RPMI8226 (cell line): ENCODE measurements at regions not wholly inside any gene's neighbourhood (a gene's known extent, or its start where the extent isn't known, plus 50 kb on each side); places are given as distances from the start of the nearest gene placed in this dataset.

Experiments used
- DNase-seq: peaks from one replicate; pipeline ENCODE4 v3.0.0-alpha.2; 2015

- DNase-seq = no peak
Measured at GRCh38 chr5:120738568-120738967, 274.5 kb downstream of the PRR16 start.

DNA sequence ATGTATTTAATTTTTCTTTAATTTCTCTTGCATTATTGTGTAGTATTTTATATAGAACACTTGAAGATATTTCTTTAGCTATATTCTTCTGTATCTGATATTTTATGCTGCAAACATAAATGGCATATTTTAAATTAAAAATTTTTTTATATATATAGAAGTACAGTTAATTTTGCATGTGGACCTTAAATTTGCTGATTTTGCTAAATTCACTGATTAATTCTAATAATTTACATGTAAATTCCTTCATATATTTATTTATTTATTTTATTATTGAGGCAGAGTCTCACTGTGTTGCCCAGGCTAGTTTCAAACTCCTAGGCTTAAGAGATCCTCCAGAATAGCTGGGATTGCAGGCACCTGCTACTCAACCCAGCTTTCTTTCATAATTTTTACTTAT is 276.9 kb downstream of the PRR16 start:
- no peak for DNase-seq

GRCh38 chr5:120748474-120748873 is 284.4 kb downstream of the PRR16 start:
- DNase-seq = no peak

DNA sequence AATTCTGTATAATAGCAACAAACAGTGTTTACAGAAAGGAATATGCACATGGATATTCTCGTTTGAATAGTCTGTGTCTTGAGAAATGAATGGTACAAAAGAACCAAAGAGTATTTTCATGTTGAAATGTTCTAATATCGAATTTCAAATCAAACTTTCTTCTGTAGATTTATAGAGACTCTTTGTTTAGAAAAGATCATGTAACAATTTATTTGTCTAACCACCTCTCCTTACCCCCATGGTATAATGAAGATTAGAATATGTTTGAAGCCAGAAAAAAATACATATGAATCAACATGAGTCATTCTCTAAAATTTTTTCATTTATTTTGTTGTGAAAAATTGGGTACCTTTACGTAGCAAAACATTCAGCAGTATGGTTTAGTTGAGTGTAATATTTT is 285.6 kb downstream of the PRR16 start:
- DNase-seq = no peak

GRCh38 chr5:120759587-120759986 is 295.5 kb downstream of the PRR16 start:
- no peak for DNase-seq

DNA sequence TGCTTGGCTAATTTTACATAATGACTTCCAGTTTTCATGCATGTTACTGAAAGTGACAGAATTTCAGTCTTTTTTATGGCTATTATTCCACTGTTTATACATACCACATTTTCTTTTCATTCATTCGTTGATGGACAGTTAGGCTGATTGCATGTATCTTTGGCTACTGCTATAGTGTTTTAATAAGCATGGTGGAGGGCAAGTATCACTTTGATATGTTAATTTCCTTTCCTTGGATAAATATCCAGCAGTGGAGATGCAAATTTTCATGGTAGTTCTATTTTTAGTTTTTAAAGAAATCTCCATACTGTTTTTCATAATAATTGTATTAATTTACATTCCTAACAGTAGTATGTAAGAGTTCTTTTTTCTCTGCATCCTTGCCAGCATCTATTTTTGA is 297.9 kb downstream of the PRR16 start:
- DNase-seq = no peak

DNA sequence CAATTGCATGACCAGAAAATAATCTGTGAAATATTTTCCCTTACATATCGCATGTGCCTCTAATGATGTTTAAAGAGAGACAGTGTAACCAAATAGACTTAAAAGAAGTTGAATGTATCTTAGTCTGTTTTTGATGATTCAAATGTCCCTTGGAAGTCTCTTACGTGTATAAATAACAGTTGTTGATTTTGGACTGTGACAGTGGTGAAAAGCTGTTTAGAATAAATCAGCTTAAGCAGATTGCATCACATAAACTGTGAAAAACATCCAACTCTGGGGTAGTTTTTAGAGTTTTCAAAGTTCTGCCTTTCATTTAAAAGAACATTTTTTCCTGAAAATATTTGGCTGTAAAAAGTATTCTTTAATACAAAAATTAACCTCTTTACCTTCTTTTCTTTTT is 301.1 kb downstream of the PRR16 start:
- DNase-seq = no peak

DNA sequence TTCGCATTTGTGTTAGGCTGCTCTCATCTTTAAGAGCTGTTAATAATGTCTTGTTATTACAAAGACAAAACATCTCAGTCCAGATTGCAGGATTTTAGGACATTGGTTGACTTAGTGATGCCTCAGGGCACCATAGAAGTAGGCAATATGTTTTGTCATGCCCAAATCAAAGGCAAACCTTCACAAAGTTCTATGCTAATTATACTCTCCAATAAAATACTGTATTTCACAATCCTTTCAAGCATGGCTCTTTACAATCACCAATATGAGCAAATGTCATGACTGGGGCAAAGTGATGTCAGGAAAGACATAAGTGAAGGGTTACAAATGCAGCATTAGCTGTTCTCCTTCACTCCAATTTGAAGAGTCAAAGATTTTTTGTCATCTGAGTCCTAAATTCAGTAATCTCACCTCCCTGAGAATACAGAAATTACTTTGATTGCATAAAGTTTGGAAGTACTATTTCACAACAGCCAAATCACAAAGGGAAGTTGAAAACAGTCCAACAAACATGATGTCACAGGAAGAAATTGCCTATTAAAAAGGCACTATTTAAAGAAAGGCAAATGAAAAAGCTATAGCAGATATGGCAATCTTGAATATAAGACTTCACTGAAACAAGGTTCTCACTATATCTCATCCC is 303.2 kb downstream of the PRR16 start:
- DNase-seq = no peak

- no peak for DNase-seq
Measured at GRCh38 chr5:120769312-120769872, 305.3 kb downstream of the PRR16 start.

DNA sequence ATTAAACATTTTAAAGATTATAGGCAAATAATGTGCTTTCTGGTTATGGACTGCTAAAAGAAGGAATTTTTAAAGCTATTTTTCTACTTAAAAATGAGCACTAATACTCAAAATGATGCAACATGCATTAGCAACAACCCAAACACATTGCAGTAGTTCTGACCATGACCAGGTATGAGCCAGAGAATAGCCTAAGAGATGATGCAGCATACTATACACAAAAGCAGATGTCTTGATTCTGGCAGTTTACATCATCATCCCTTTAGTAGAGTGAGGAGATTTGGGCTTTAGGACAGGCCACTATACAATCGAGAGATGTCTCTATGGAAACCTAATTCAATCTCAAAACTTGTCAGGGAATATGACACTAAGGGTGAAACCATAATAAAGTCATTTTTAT is 307.1 kb downstream of the PRR16 start:
- DNase-seq = no peak

DNA sequence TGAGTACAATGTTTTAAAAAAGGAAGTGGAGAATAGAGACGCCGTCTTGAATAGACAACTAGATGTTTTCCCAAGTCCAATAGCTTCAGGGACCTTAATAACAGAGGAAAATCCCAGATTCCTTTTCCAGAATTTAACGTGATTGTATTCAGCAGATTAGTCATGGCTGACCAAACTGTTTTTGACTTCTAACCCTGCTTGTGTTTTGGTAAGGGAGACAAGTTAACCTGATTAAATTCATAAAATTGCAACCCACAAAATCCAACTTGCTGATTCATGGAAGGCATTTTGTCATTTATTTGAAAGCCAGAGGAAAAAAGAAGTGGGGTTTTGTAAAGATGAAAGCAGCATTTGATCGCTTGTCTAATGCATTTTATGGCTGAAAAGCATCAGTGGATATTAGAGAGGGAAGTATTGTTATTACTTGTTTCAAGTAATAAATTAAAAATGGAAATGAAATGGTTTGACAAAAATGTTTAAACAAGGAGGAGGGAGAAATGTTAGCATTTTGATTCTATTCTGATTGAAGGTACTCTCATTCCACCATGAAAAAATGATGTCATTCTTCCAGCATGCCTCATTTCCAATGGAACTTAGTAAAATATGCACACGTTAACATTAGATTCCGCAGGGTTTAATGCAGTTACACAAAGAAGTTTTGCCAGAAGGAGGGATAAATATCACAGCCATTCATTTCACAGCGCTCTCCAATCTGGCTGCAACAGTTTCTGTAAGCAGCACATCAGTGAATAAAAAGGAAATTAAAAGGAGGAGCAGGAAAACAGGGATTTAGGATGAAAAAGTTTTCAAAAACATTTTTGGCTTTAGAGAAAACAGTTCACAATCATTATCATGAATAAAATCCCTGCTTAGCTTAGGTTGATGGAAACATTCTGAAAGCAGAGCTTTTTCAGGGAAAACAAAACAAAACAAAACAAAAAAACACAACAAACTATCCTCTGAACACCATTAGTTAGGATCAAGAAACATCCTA is 314.7 kb downstream of the PRR16 start:
- no peak for DNase-seq

DNA sequence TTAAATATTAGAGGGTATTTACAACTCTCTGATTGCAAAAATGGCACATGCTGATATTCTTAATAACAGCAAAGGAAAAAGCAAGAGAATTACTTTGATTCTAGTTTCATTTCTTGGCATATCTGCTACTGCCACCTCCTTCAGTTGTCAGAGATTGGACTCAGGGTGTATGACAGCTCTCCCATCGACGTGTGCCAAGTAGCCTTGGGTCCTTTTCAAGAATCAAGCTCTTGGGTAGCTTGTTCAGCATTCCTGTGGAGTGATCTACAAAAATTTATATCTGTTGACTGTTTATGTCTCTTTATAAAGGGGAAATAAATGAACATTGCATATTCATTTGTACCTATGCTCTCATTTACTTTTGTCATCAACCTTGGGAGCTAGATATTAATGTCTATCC is 315.6 kb downstream of the PRR16 start:
- no peak for DNase-seq

DNA sequence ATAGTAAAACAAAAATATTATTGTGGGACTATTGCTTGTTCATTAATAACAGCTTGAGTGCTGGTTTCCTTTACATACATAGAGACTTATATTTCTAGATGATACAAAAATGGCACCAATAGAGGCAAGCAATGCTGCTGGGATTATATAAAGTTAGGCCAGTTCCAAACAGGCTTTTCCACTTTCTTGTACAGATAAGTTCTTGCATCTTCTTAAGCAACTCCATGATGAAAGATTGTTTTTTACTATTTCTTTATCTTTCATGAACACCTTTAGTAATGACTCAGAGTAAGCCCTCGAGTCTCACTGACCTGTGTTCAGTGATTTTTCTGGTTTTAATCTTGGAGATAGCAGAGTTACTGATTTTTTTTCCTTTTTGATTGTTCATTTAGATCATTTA is 324.4 kb downstream of the PRR16 start:
- no peak for DNase-seq

DNA sequence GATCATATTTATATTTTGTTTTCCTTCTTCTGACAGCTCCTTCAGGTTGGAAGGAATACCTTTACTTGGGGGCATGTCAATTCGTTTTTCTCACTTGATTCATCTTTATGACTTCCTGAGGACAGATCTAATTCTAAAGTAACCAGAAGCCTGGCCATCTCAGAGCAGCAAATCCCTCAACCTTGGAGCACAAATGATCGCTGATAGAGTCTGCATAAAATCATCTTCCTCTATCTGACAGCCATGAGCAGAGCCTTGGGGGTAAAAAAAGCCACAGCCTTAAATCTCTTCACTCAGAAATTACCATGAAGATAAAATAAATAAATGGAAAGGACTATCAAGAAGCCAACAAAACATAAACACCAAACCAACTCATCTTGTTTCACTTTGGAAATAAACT is 325.8 kb downstream of the PRR16 start:
- DNase-seq = no peak

GRCh38 chr5:120790339-120790738 is 326.2 kb downstream of the PRR16 start:
- DNase-seq = no peak

GRCh38 chr5:120792477-120792876 is 328.4 kb downstream of the PRR16 start:
- DNase-seq = no peak

GRCh38 chr5:120794121-120794520 is 330.0 kb downstream of the PRR16 start:
- no peak for DNase-seq

DNA sequence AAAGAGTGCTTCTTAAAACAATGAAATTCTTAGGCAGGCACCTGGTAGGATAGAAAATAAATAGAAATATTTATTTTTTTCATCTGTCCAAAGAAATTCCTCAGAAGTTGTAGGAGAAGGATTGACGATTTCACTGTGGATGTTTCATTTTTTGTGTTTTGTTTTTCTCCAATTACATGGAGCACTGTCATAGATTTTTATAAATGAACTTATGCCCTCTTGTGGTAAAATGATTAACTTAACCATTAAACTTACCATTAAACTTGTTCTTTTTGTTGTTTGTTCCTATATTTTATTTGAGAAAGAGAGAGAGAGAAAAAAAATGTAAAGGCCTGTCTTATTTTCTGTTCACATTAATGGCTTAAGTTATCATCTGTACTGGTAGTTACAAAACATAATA is 339.2 kb downstream of the PRR16 start:
- no peak for DNase-seq

GRCh38 chr5:120805131-120805530 is 341.0 kb downstream of the PRR16 start:
- no peak for DNase-seq

- DNase-seq = no peak
Measured at GRCh38 chr5:120806202-120806601, 342.1 kb downstream of the PRR16 start.

DNA sequence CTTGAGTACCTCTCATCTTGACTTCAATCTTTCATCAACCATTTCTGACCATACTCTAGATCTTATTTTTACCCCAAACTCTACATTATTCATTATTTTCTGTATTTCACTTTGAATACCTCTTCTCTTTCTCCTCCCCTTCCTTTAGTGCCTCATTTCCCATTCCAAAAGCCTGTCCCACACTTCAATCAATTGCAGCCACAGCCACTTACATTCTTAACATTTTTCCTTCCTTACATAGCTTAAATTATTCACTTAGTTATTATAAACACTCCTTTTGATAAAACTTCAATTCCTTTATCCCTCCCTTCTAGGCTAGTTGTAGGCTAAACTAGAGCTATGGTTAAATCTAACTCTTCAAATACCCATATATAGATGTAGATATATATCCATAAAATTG is 344.0 kb downstream of the PRR16 start:
- no peak for DNase-seq

- no peak for DNase-seq
Measured at GRCh38 chr5:120808606-120809005, 344.5 kb downstream of the PRR16 start.

DNA sequence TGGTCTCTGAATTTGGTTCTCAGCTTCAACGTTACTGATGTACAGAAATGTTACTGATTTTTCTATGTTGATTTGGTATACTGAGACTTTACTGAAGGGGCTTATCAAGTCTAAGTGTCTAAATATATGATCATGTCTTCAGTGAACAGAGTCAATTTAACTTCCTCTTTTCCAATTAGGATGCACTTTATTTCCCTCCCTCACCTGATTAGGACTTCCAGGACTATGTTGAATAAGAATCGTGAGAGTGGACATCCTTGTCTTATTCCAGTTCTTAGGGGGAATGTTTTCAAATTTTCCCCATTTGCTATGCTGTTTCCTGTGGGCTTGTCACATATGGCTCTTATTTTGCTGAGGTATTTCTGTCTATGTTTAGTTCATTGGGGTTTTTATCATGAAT is 349.5 kb downstream of the PRR16 start:
- DNase-seq = no peak
